Stimulated activated naive CD4-positive, alpha-beta T cell treated with Interleukin-2 at 50 U/mL for 16 hours (primary cell): ENCODE measurements at regions not wholly inside any gene's neighbourhood (a gene's known extent, or its start where the extent isn't known, plus 50 kb on each side); places are given as distances from the start of the nearest gene placed in this dataset.
"Not testable (repeated sequence)": the region's sequence is repeated elsewhere in the genome, so short reads cannot be mapped to it uniquely, and the experiment has no call there.

Source experiments
- DNase-seq: peaks from one replicate; lab custom pipeline; 2025; lab: John Stamatoyannopoulos, UW

DNA sequence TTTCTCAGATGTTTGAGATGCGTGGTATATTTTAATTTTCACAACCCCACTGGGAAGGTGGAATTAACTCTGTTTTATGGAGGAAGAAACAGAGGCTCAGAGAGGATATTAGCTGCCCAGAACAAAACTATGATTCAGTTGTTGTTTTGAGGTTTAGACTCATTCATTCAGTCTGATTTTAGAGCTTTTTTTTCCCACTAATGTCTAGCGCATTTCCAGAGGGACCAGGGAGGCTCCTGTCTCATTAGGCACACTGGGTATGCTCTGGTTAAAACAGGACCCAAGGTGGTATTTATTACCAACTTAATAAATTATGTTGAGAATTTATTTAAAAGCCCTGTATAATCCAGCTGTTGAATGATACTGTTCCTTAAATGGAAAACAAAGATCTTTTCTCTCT lies 272.0 kb upstream of the RGMA start:
- no peak for DNase-seq

DNA sequence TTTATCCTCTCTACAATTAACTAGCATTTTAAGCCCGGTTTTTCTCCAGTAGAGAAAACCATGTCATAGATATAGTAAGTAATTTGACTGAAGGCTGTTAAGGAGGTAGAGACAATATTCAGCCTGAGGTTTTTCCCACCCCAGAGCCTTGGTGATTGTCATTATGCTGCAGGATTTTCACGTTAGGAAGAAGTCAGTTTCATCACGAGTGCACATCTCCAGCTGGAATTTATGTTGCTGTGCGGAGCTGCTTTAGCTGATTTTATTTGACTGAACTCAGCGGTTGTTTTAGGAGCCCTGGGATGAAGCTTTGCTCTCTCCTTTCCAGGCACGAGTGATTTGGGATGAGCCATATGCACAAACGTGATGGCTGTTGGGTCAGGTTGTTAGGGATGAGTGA lies 271.3 kb upstream of the RGMA start:
- DNase-seq: no peak

DNA sequence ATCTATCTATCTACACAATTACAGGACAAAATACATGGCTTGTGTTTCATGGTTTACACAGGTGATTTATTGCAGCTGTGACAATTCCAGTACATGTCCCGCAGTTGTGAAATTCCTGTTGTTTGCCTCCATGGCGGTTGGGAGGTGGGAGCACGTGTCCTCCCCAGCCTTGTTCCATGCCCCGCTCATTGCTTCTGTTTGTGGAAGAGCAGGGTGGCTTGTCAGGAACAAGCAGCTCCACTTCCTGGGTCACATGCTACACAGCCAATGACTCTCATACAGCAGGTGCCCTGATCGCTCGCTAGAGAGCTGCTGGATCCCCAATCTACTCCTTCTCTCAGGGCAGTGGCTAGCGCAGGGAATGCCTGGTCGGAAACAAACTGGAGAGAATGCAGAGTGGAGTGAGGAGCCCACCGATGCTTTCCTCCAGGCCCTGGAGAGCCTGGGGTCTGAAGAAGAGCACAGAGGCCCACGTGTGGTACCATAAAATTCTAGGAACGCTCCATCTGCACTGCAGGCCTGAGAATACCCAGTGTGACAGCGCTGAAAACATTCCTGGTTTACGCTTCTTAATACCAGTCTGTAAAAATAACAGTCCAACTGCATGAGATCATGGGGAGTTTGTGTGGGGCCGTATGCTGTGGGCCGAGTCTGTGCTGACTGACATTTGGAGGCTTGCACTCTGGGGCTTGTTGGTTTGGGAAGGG lies 270.6 kb upstream of the RGMA start:
- DNase-seq: no peak

DNA sequence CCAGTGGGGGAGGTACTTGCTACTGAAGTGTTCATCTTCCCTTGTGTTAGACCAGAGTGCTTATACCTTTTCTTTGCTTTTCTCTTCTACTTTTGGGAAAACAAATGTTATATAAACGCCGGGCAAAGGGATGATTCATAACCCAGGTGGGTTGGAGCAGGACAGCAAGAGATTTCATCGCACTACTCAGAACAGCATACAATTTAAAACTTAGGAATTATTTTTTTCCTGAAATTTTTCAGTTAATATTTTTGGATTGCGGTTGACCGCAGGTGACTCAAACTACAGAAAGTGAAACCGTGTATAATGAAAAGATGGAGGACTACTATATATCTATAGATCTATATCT lies 270.0 kb upstream of the RGMA start:
- no peak for DNase-seq

DNA sequence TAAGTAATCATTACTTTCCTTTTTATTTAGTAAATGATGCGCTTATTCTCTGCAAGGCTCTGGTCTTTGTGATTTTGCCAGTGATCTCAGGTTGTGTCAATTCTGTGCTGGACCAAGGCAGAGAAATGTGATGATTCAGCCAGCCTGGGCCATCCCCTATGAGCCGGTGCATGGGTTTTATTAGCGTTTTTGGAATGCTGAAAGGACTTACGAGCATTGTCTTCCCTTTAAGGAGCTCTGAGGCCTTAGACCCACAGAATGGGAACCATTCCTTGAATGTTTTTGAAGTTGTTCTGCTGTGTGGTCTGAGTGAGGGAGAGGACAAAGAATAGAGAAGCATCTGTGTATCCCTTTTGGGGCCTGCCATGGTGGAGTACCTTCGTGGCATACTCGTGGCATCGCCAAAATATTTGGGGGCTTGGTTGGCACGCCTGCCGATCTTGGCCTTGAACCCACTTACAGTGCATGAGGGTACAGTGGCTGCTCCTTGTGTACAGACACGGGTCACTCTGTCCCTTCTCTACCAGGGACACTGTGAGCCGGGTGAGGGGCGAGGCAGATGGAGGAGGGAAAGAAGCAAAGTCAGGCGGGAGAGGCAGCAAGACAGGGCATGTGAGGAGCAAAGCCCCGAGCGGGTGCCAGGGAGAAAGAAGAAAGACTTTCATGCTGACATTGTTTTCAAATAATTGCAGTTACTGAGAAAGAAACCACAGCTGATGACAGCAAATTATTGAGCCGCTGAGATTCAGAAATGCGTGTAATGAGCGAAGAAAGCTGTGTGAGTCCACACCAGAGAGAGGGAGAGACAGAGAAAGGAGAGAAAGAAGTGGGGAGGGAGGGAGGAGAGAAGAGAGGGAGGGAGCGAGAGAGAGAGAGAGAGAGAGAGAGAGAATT lies 269.4 kb upstream of the RGMA start:
- DNase-seq: no peak

DNA sequence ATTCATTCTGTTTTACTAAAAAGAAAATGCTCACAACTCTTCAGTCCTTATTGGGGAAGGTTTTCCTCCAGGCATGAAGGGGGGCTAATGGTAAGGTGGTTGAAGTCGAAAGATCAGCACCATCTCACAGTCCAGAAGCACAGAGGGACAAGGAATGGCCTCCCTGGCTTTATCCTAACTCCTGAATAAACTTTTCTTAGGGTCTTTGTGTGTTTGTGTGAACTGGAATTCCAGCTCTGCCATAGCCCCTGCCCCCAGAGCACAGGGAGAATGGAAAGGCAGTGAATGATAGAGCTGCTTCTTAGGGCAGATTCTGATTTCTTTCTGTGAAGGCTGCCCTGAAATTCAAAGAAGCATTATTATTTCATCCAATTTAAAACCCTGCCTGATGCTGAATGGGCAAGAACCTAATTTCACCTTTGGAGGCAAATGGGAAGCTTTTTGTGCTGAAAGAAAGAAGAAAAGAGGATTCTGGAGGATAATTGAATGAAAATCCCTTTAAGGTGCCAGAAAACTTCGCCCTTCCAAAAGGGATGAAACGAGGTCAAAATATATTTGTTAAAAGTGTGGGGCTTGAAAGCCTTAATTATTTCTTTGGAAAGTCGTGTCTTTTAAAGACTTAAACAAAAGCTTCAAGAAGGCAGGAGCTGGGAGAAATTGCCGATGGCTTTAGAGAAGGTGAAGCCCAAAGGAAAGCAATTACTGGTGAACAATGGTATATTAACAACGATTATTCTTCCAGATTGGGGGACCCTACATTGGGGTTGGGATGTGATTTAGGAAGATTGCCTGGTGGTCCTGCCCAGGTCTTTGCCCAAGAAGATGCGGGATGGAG lies 259.9 kb upstream of the RGMA start:
- no peak for DNase-seq

DNA sequence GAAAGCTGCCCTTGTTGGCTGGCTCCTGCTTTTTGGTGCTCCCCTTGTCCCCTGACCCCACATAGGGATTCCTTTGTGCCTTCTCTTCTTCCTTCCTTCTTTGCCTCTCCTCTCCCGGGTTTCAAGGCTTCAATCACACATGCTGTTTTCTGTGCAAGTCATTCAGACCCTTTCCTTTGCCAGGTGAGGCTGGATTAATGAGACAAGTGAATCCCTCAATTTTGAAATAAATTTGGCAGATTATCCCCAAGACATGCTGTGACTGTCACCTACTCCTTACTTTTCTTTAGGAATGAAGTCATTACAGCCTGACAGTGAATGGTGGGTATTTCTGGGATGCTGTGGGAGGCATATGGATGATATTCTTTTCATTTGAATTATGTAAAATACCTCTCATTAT lies 259.0 kb upstream of the RGMA start:
- no peak for DNase-seq

DNA sequence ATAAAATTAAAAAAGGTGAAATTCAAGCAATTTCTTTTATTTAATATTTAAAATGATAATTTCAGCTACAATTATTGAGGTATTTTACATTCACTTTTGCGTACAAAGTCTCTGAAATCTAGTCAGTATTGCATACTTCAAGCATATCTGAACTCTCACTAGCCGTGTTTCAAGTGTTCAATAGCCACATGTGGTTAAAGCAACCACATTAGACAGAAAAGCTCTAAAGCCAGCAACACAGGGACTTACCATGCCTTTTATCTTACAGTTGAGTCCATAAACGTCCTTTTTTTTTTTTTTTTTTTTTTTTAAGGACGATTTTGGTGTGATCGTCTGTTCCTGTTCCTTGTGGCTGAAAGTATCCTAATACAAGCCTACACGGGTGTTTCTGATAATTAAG lies 257.0 kb upstream of the RGMA start:
- no peak for DNase-seq

DNA sequence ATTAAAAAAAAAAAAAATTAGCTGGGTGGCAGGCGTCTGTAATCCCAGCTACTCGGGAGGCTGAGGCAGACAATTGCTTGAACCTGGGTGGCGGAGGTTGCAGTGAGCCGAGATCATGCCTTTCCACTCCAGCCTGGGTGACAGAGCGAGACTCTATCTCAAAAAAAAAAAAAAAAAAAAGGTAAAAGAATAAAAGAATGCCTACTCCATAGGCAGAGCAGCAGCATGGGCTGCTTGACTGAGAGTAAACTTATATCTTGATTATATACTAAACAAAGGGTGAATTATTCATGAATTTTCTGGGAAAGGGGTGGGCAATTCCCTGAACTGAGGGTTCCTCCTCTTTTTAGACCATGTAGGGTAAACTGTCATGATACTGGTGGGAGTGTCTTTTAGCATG lies 254.4 kb upstream of the RGMA start:
- not testable (repeated sequence) for DNase-seq

DNA sequence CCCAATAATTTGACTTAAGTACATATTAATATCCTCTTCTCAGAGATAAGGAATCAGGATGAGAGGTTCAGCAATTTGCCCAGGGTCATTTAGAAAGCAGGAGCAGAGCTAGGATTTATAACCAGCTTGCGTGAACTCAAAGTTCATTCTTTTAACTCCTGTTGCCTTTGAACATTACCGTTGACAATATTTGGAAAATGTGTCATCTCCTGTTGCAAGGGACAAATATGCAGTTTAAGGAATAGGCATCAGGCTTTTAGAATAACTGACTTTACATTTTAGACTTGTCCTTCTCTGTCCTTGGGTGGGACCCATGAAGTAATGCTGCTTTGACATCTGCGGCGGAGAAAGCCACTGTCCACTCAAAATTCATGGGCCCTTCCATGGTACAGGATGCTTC lies 252.2 kb upstream of the RGMA start:
- DNase-seq: no peak

DNA sequence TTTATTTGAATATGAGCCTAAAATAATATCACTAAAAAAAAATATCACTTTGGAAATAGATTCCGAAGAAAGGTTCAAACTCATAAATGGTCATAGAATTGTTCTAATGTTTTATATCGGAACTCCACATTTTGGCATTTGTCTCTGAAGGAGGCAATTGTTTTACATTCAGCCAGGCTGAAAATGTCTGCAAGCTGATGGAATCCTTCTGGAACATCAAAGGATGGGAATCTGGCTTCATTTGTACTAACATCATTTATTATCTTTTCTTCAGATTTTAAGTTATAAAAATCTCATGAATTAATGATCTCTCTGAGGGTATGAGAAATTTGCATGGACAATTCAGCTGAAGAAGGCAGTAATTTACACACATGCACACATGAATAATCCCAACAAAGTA lies 251.4 kb upstream of the RGMA start:
- DNase-seq: no peak

DNA sequence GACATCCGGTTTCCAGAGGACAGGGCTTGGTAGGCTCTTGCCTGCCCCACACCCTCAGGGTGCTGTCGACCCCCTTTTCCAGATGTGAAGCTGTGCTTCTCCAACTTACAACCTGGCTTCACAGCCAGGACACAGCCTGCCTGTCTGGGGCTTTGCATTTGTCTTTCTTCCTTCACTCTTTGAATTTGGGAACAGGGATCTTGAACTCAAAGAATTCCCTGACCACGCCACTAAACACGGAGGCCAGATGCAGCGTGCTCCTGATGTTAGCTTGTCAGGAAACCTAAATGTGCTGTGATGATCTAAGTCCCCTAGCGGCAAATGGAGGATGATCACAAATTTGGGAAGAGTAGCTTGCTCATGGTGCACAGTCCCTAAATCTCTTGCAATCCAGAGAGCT lies 244.8 kb upstream of the RGMA start:
- no peak for DNase-seq

DNA sequence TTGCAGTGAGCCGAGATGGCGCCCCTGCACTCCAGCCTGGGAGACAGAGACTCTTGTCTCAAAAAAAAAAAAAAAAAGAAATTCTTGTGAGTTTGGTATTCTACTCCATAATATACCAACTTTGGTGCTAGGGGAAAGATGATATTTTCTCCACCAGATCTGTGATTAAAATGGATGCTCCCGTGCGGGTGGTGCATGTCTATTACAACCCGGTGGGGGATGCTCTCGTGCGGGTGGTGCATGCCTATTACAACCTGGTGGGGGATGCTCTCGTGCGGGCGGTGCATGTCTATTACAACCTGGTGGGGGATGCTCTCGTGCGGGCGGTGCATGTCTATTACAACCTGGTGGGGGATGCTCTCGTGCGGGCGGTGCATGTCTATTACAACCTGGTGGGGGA lies 244.1 kb upstream of the RGMA start:
- DNase-seq: not testable (repeated sequence)

DNA sequence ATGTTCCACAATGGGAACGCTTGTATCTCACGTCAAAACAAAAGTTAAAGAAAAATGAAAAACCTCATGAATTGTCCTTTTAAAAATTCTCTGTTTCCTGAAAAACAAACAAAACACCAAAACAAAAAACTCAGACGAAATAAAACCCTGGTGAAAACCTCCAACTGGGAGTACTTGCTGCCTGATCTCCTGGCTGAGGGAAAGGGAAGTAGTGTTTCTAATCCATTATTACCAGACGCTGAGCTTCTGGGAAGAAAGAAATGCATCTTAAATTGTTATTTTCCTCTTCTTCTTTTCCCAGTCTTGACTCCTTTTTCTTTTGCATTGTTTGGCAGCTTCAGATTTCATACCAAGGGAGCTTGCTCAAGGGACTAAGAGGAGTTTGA lies 243.2 kb upstream of the RGMA start:
- no peak for DNase-seq

DNA sequence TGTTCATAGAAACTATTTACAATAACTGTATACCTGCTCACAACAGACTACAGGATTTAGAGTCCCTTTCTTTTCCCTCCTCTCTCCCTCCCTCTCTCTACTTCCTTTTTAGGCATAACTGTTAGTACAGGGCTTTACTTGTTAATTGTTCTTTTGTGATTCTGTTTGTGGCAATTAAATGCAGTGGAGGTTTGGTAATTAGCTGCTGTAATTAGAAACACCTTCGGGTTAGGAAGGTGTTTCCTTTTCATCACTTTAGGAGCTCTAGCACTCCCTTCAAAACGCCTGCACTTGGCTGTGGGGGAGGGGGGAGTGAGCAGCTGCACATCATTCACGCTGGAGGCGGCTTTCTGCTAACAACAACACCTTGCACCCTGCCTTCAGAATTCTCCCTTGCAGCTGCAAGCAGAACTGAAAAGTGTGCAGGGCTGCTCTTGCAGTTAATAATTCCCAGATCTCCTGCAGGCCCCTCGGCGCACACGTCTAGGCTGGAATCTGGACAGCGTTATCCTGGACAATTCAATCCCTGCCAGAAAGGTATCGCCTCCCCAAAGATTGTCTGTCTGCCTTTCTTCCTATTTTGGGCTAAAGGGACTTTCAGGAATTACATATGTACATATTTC lies 242.6 kb upstream of the RGMA start:
- DNase-seq: no peak

DNA sequence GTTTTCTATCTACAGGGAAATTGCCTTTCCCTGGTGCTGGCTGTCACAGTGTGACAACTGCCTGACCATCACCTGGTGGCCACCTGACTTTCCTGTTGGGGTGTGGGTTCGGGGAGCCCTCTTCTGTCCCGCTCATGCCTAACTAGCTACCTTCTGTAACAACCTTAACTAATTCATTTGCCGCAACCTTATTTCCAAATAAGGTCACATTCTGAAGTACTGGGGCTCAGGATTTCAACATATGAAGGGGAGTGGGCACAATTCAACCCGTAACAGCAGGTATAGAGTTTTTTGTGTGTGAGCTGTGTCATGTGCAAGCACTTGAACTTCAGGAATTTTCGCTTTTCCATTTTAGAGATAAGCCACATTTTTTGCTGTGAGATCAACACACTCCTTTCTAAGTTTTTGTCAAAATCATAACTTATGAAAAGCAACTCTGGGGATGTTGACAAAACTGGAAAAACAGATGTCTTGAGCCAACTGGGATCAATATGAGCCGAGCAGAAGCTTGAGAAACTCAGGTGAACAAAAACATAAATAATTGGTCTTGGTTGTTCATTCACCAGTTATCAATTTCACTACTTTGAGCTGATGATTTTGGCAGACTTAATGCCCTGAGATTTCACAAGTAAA lies 242.0 kb upstream of the RGMA start:
- DNase-seq: no peak

DNA sequence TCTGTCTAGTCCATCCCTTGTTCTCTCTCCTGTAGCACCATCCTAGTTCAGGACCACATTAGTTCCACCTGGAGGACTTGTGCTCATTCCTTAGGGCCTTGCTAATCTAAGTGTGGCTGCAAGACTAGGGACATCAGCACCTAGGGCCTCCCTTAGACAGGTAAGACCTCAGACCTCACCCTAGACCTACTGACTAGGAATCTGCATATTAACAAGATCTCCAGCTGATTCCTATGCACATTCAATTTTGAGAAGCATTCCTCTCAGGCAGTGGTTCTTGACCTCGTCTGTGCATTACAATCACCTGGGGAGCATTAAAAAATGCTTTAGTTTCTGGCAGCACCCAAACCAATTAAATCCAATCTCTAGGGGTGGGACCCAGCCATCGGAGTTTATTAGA lies 238.4 kb upstream of the RGMA start:
- DNase-seq: no peak

DNA sequence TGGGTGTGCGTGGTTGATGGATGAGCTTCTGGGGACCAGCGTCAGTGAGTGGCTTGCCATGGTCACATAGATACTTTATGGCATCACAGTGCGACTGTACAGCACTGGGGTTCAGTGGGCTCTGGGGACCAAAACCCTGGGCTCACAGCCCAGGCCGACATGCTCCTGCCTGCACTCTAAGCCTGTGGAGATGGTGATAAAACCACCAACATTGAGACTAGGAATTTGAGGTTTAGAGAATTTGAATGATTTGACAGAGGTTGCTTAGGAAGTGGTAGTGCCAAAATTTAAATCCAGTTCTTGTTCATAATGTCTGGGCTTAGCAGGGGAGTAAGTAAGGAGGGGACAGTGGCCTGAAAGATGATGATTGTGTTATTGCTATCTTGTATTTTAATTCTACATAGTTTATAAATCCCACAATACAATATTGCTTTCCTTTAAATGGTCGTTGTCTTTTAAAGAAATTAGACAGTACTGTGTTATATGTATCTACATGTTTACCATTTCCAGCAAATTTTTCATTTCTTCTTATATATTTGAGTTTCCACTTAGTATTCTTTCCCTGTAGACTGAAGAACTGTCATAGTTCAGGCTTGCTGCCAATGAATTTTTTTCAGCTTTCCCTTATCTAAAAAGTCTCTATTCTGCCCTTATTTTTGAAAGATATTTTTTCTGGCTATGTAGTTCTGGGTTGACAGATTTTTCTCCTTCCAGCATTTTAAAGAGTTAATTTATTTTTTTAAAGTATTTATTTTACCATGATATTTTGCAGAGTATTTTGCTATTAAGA lies 235.4 kb upstream of the RGMA start:
- DNase-seq: no peak

DNA sequence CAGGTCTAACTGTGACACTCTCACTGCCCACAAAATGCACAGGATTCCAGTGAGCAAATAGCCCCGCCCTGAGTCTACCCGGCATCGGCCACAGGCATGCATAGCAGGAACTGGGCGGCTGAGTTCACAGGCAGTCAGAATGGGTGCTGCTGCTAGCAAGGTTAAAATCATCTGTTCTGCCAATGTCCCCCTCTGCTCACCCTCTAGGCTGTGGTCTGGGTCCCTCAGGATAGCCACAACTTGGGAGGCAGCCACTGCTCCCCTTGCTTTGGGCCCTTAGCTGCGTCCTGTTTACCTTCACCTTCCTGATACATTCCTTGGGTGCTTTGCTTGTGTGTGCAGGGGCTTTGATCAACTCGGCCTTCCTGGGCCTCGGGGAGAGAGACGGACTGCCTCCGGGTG lies 232.9 kb upstream of the RGMA start:
- DNase-seq: no peak

DNA sequence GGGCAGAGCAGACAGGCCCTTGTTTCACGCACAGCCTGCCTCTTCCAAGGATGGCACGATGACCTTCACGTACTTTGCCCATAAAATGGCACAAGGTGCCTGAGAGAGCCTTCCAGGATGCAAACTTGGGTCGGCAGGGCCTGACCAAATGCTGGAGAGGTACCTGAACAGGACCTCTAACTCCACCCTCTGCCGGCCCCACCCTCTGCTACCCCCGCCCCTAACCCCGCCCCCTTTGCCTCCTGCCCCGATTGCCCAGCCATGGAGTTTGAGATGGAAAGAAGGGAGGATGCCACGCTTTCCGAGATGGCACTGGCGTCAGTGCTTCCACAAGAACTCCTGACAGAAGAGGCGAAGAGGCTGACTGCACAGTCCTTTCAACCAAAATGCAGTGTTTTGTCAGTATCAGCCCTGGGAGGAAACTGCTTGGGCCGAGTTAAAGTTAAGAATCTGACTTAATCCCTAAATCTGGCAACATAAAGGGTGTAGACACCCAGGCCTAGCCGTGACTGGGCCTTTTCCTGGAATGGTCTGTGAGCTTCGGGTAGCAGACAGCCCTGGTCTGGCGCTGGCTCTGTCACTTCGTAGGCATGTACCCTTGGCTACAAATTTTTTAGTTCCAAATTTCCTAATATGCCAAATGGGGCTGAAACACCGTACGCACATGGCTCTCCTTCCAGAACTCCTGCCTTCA lies 230.3 kb upstream of the RGMA start:
- DNase-seq: no peak

DNA sequence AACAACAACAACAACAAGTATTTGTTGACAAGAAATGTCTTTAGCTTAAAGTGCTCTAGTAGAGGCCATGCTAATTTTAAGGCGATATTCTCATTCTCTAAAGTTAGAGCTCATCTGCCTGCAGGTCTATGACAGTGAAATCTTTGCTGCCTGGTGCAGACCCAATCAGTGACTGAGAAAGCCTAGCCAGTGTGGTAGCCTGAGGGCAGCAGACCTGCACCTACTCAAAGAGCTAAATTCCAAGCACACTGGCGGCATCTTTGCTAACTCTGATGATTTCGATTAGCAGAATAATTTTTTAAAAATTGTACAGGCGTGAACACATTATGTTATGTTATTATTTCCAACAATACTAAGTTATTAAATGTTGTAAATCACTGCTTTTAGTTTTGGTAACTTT lies 228.8 kb upstream of the RGMA start:
- DNase-seq: no peak
